HG02852 (cell line): ENCODE measurements at regions not wholly inside any gene's neighbourhood (a gene's known extent, or its start where the extent isn't known, plus 50 kb on each side); places are given as distances from the start of the nearest gene placed in this dataset.

Source experiments
- ATAC-seq: cut with Tn5 transposase; IDR thresholded peaks from one replicate; pipeline ENCODE4 v1.9.1; 2021; ENCODE audit warnings: mild to moderate bottlenecking, moderate library complexity; ENCODE audit not compliant: unreplicated experiment

- ATAC-seq = no peak
These were observed 395.4 kb upstream of the ITGA1 start for GRCh38 chr5:52392321-52392720.

GRCh38 chr5:52409835-52410234 is 377.9 kb upstream of the ITGA1 start:
- ATAC-seq = no peak

GRCh38 chr5:52419357-52419756 is 368.4 kb upstream of the ITGA1 start:
- ATAC-seq = no peak

- ATAC-seq = no peak
These were observed 360.1 kb upstream of the ITGA1 start for GRCh38 chr5:52427615-52428014.

GRCh38 chr5:52428977-52429489 is 358.7 kb upstream of the ITGA1 start:
- no peak for ATAC-seq

GRCh38 chr5:52441768-52442167 is 345.9 kb upstream of the ITGA1 start:
- no peak for ATAC-seq

- ATAC-seq = no peak
These were observed 344.5 kb upstream of the ITGA1 start for GRCh38 chr5:52443187-52443586.

GRCh38 chr5:52448111-52448510 is 339.6 kb upstream of the ITGA1 start:
- ATAC-seq = no peak

- no peak for ATAC-seq
These were observed 338.2 kb upstream of the ITGA1 start for GRCh38 chr5:52449516-52449915.

GRCh38 chr5:52452098-52452497 is 335.6 kb upstream of the ITGA1 start:
- ATAC-seq = no peak

GRCh38 chr5:52453176-52453575 is 334.5 kb upstream of the ITGA1 start:
- no peak for ATAC-seq

- ATAC-seq = no peak
These were observed 331.8 kb upstream of the ITGA1 start for GRCh38 chr5:52455920-52456319.

- ATAC-seq = no peak
These were observed 329.9 kb upstream of the ITGA1 start for GRCh38 chr5:52457810-52458209.

GRCh38 chr5:52466113-52466512 is 321.6 kb upstream of the ITGA1 start:
- no peak for ATAC-seq

- no peak for ATAC-seq
These were observed 320.8 kb upstream of the ITGA1 start for GRCh38 chr5:52466749-52467520.

- no peak for ATAC-seq
These were observed 318.7 kb upstream of the ITGA1 start for GRCh38 chr5:52468976-52469375.

GRCh38 chr5:52469420-52469819 is 318.3 kb upstream of the ITGA1 start:
- peak; percentile 79 for ATAC-seq

GRCh38 chr5:52469835-52470234 is 317.9 kb upstream of the ITGA1 start:
- ATAC-seq = no peak

GRCh38 chr5:52476346-52476745 is 311.4 kb upstream of the ITGA1 start:
- no peak for ATAC-seq

GRCh38 chr5:52481201-52481600 is 306.5 kb upstream of the ITGA1 start:
- no peak for ATAC-seq

- no peak for ATAC-seq
These were observed 305.9 kb upstream of the ITGA1 start for GRCh38 chr5:52481851-52482250.

- no peak for ATAC-seq
These were observed 296.5 kb upstream of the ITGA1 start for GRCh38 chr5:52491071-52491787.
